Caco-2 (cell line): ENCODE measurements at regions not wholly inside any gene's neighbourhood (a gene's known extent, or its start where the extent isn't known, plus 50 kb on each side); places are given as distances from the start of the nearest gene placed in this dataset.

ENCODE experiments used
- BruUV-seq: library from RNA; stranded (reverse); fragments of 400-500 nt; replicated peaks from 2 replicates; lab custom pipeline; 2021; lab: Mats Ljungman, UMichigan
- CTCF ChIA-PET: fragments of 300-600 bp; sonication (Branson Sonifier 250); formaldehyde crosslinking; loops from one replicate; lab custom pipeline; 2022; ENCODE audit warnings: antibody characterized with exemption; lab: Charles Lee
- POLR2A ChIA-PET: fragments of 300-600 bp; sonication (Branson Sonifier 250); formaldehyde crosslinking; loops from one replicate; lab custom pipeline; 2022; ENCODE audit warnings: antibody characterized with exemption; lab: Charles Lee
- DNase-seq, 2 experiments: peaks; one replicate each; pipeline versions ENCODE4 v3.0.0 to v3.0.0-alpha.2; 2020 to 2022
- H3K27me3 ChIP-seq: replicated peaks from 2 replicates; pipeline ENCODE4 v1.6.0; 2011; ENCODE audit warnings: low read length; ENCODE audit not compliant: control insufficient read depth, insufficient read depth
- H3K36me3 ChIP-seq: 2 replicates; pipeline ENCODE4 v1.5.1; 2011; ENCODE audit warnings: low read length; ENCODE audit not compliant: control insufficient read depth, insufficient read depth
- H3K4me1 ChIP-seq: fragments of 250-450 bp; sonication (Bioruptor Pico); 2 replicates; pipeline ENCODE4 v1.5.1; 2020; ENCODE audit warnings: mild to moderate bottlenecking
- H3K4me3 ChIP-seq: 2 replicates; pipeline ENCODE4 v1.5.1; 2011; ENCODE audit warnings: low read depth, mild to moderate bottlenecking, control low read depth, low read length
- H3K9me3 ChIP-seq: fragments of 250-450 bp; sonication (Bioruptor Pico); 2 replicates; pipeline ENCODE4 v1.5.1; 2020; ENCODE audit warnings: mild to moderate bottlenecking, moderate library complexity
- H3K27ac Mint-ChIP-seq: one replicate; pipeline ENCODE4 v1.8.0; 2022; ENCODE audit warnings: mixed read lengths; ENCODE audit not compliant: unreplicated experiment
- H3K27me3 Mint-ChIP-seq: one replicate; pipeline ENCODE4 v1.8.0; 2022; ENCODE audit warnings: mixed read lengths; ENCODE audit not compliant: insufficient read depth, unreplicated experiment
- H3K36me3 Mint-ChIP-seq: one replicate; pipeline ENCODE4 v1.8.0; 2022; ENCODE audit warnings: mild to moderate bottlenecking, mixed read lengths; ENCODE audit not compliant: insufficient read depth, unreplicated experiment
- H3K4me1 Mint-ChIP-seq: one replicate; pipeline ENCODE4 v1.8.0; 2022; ENCODE audit warnings: low read depth, mixed read lengths; ENCODE audit not compliant: unreplicated experiment
- H3K4me3 Mint-ChIP-seq: one replicate; pipeline ENCODE4 v1.8.0; 2022; ENCODE audit warnings: mild to moderate bottlenecking, moderate library complexity, mixed read lengths; ENCODE audit not compliant: unreplicated experiment
- H3K9me3 Mint-ChIP-seq: one replicate; pipeline ENCODE4 v1.8.0; 2022; ENCODE audit warnings: mixed read lengths; ENCODE audit not compliant: unreplicated experiment
- CTCF ChIP-seq, 2 experiments: fragments of 200-600 bp in 1 of 2; IDR thresholded peaks; 1 replicate in 1 of 2; 2 replicates in 1 of 2; pipeline versions ENCODE4 v1.5.1 to v1.8.0; 2011 to 2022; ENCODE audit warnings: antibody characterized with exemption in 1 of 2, control low read depth in 1 of 2, inconsistent platforms in 1 of 2, low read depth in 1 of 2, low read length in 1 of 2, mild to moderate bottlenecking in 1 of 2, moderate library complexity in 1 of 2; ENCODE audit not compliant: insufficient read depth in 1 of 2, severe bottlenecking in 1 of 2, unreplicated experiment in 1 of 2
- intact Hi-C: fragments of 100-400 bp; cut with micrococcal nuclease; formaldehyde crosslinking; loops from one replicate; pipeline ENCODE4 v1.10.0; 2022; ENCODE audit not compliant: unreplicated experiment

DNA sequence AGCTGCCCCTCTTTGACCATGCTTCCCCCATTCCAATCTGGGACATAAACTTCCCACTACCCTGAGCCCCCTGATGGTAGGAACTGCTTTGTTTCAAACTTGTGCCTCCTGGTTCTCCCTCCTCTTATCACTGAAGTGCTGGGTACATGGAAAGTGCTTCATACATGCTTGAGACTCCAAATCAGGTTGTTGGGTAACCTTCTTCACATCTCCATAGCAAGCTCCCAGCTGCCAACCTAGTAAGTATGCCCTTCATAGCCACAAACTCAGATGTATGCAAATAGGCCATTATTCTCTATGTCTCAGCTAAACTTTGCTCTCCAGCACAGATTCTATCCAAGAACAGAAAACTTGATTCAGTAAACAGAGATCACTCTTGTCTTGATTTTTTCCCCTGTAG lies 310.6 kb upstream of the IRX3 start:
- CTCF ChIA-PET: no interaction called here
- H3K36me3 ChIP-seq: no peaks in the 10 kb centered on the region
- no peak for TF ChIP-seq CTCF (IDR thresholded peaks at IDR 0.05; ENCODE audit: insufficient read depth in 1 of 2, low read depth in 1 of 2, low read length in 1 of 2, severe bottlenecking in 1 of 2, unreplicated experiment in 1 of 2)
- Mint-ChIP-seq H3K36me3 (no peaks in the 10 kb centered on the region), H3K9me3 (peaks cover 25% of the 10 kb centered on the region), H3K27me3 (no peaks in the 10 kb centered on the region), H3K27ac (no peak overlapping the region), H3K4me1 (no peaks in the 10 kb centered on the region), H3K4me3 (no peak overlapping the region)
- H3K27me3 ChIP-seq: no peaks in the 10 kb centered on the region
- H3K9me3 ChIP-seq: peaks cover 10% of the 10 kb centered on the region; the same call in 1 of the 2 replicates
- no peak for DNase-seq
- no peak overlapping the region for H3K4me3 ChIP-seq
- POLR2A ChIA-PET: no interaction called here
- intact Hi-C loops: no loop called here
- no TSS peak for BruUV-seq
- H3K4me1 ChIP-seq: no peaks in the 10 kb centered on the region

- H3K36me3 ChIP-seq: no peaks in the 10 kb centered on the region
- no peaks in the 10 kb centered on the region for H3K27me3 Mint-ChIP-seq
- POLR2A ChIA-PET: no interaction called here
Observed at GRCh38 chr16:54595621-54596020, 309.0 kb upstream of the IRX3 start.

DNA sequence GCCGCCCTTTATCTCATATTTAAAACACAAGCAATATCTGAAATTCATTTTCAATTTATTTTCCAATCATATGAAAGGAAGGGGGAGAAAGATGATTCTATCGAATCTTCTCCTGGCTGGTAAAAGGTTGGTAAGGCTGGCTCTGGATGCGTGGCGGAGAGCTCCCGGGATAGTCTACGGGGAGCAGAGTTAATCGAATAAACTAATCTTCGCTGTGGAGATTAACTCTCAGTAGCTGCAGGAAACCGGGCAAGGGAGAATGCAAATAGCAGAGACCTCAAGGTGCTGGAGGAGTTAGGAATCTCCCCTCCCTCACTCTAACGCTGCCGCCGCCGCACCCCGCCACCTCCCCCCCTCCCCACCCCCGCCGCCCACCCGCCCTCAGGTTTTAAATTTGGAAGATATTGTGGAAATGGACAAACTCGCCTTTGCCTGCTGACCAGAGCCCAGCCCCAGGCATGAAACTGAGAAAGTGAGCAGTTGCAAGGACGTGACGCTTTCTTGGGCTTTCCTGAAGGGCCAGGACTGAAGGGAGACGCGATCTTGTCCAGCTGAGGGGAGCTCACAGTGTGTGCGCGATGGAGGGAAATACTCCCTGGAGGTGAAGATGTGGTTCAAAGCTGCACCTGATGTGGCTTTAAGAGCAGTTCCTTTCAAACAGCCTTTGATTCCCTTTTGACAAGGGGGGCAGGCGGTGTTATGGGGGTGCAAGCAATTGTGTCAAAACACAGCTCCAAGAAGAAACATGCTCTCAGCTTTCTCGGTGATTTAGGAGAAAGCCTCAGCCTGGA lies 308.2 kb upstream of the IRX3 start:
- Histone ChIP-seq H3K4me3 (no peak overlapping the region), H3K4me1 (no peaks in the 10 kb centered on the region), H3K36me3 (no peaks in the 10 kb centered on the region), H3K27me3 (no peaks in the 10 kb centered on the region), H3K9me3 (peaks cover 3% of the 10 kb centered on the region; the same call in 1 of the 2 replicates)
- no peaks in the 10 kb centered on the region for H3K4me1 Mint-ChIP-seq
- no TSS peak for BruUV-seq
- no peak for DNase-seq
- peaks cover 19% of the 10 kb centered on the region for H3K9me3 Mint-ChIP-seq
- intact Hi-C loops: no loop called here
- H3K27me3 Mint-ChIP-seq: no peaks in the 10 kb centered on the region
- no peak for TF ChIP-seq CTCF (IDR thresholded peaks at IDR 0.05; ENCODE audit: insufficient read depth in 1 of 2, low read depth in 1 of 2, low read length in 1 of 2, severe bottlenecking in 1 of 2, unreplicated experiment in 1 of 2)
- no peaks in the 10 kb centered on the region for H3K36me3 Mint-ChIP-seq
- no peak overlapping the region for H3K27ac Mint-ChIP-seq
- H3K4me3 Mint-ChIP-seq: no peak overlapping the region
- ChIA-PET CTCF (no interaction called here), POLR2A (no interaction called here)

More at GRCh38 chr16:54595621-54596020, 309.0 kb upstream of the IRX3 start:
- CTCF ChIA-PET: no interaction called here
- no peak for DNase-seq
- Histone ChIP-seq H3K9me3 (peaks cover 10% of the 10 kb centered on the region; the same call in 1 of the 2 replicates), H3K4me1 (no peaks in the 10 kb centered on the region), H3K4me3 (no peak overlapping the region), H3K27me3 (no peaks in the 10 kb centered on the region)
- BruUV-seq: no TSS peak
- Mint-ChIP-seq H3K4me1 (no peaks in the 10 kb centered on the region), H3K9me3 (peaks cover 25% of the 10 kb centered on the region), H3K27ac (no peak overlapping the region), H3K36me3 (no peaks in the 10 kb centered on the region), H3K4me3 (no peak overlapping the region)
- TF ChIP-seq CTCF (IDR thresholded peaks at IDR 0.05; ENCODE audit: insufficient read depth in 1 of 2, low read depth in 1 of 2, low read length in 1 of 2, severe bottlenecking in 1 of 2, unreplicated experiment in 1 of 2): no peak
- intact Hi-C loops: no loop called here
